B cell (primary cell): ENCODE measurements at regions not wholly inside any gene's neighbourhood (a gene's known extent, or its start where the extent isn't known, plus 50 kb on each side); places are given as distances from the start of the nearest gene placed in this dataset.

Experiments used
- CTCF ChIP-seq: fragments of 200-600 bp; IDR thresholded peaks from one replicate; pipeline ENCODE4 v1.8.0; 2022; ENCODE audit warnings: antibody characterized with exemption, mild to moderate bottlenecking
- EZH2 ChIP-seq: IDR thresholded peaks from 2 replicates; pipeline ENCODE4 v1.6.1; 2012; ENCODE audit warnings: borderline replicate concordance, low read depth, mild to moderate bottlenecking, moderate library complexity, low read length; ENCODE audit not compliant: insufficient read depth, poor library complexity, severe bottlenecking

GRCh38 chr4:177770776-177771175, 328.5 kb upstream of the AGA start:
- TF ChIP-seq CTCF (no peak), EZH2 (no peak)
